HT-29 (cell line): ENCODE measurements at regions not wholly inside any gene's neighbourhood (a gene's known extent, or its start where the extent isn't known, plus 50 kb on each side); places are given as distances from the start of the nearest gene placed in this dataset.

Experiments used
- DNase-seq: peaks from one replicate; pipeline ENCODE4 v3.0.0-alpha.2; 2015; ENCODE audit warnings: low spot score

DNA sequence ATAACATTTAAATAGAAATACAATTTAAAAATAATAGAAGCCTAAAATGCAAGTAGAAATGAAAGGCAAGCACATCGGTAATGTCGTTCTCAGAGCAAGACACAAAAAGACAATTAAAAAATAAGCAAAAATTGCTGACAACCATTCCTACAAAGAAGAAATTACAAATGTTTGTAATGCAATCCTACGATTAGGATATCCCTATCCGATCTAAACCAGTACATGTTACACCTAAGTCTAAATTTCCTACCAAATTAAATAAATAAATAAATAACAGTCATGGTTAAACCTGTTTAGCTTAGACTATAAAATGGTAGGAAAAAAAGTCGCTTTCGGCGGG lies 90.0 kb downstream of the ANXA2R start:
- no peak for DNase-seq

DNA sequence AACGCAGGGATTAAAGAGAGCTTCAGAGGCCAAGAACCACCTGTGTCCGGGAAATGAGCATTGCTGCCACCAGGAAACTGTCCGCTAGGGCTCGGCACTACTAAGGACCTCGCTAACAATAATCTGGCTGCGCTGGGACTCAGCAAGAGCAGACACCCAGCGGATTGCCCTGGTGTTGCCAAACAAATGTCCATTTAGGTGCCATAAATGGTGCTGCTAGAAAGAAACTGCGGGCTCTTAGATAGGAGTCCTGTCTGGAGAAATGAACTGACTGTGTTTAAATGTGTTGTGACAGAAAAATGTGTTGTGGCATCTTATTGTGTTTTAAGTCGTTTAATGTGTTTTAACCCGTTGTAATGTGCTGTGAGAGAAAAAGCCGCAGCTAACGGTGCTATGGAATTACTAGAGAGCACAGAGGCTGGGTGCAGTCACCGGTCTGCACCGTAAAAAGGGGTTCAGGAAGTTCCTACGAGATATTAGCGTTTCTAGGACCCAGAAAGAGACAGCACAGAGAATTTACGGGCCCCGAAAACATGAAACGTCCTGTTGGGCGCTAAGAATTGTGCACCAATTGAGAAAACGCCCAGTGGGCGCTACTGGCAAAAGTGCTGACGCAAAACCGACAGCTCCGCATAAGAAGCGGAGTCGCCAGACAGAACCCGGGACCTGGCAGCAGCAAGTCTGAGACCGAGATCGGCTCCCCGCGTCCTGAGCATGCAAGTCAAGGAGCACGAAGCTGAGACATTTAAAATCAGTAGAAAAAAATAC lies 90.6 kb downstream of the ANXA2R start:
- peak; percentile 28 for DNase-seq

- DNase-seq, result no peak
These were observed 91.2 kb downstream of the ANXA2R start for GRCh38 chr5:42948961-42949347.

DNA sequence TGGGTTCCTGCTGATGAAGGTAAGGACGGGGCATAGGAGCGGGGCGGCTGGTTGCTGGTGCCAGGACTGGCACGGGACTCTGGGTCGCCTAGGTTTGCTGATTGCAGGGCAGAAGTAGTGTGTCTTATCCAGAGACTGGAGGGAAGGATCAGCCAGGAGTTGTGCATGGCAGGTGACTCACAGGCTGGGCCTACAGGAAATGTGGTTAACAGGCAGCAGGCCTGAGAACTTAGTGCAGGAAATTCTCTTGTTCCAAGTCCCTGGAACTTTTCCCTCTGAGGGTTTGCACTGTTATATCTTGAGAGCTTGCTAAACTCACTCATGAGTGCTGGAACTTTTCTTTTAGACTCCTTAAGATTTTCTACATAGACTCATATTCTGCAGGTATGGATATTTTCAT lies 95.1 kb downstream of the ANXA2R start:
- DNase-seq, result peak; percentile 84

GRCh38 chr5:42943931-42944631 lies 96.0 kb downstream of the ANXA2R start:
- no peak for DNase-seq

GRCh38 chr5:42940853-42941252 lies 99.3 kb downstream of the ANXA2R start:
- DNase-seq, result no peak

DNA sequence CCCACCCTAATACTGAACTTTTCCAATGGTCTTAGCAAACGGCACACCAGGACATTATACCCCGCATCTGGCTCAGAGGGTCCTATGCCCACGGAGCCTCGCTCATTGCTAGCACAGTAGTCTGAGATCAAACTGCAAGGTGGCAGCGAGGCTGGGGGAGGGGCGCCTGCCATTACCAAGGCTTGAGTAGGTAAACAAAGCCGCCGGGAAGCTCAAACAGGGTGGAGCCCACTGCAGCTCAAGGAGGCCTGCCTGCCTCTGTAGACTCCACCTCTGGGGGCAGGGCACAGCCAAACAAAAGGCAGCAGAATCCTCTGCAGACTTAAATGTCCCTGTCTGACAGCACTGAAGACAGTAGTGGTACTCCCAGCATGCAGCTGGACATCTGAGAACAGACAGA lies 108.1 kb downstream of the ANXA2R start:
- DNase-seq, result peak; percentile 22

- peak; percentile 40 for DNase-seq
These were observed 108.7 kb downstream of the ANXA2R start for GRCh38 chr5:42931451-42931850.

DNA sequence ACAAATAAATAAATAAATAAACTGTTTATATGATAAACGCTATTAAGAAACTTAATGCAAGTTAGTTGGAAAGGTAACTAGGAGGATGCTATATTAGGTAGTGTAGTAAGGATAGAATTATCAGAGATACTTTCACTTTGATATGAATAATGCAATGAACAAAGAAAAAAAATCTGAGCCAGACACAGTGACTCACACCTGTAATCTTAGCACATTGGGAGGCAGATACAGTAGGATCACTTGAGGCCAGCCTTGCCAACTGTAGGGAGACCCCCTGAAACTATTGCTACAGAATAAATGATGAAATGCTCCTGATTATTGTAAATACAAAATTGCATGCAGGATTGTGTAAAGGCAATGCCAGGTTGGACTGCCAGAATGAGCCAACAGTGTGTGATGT lies 109.2 kb downstream of the ANXA2R start:
- peak; percentile 33 for DNase-seq

DNA sequence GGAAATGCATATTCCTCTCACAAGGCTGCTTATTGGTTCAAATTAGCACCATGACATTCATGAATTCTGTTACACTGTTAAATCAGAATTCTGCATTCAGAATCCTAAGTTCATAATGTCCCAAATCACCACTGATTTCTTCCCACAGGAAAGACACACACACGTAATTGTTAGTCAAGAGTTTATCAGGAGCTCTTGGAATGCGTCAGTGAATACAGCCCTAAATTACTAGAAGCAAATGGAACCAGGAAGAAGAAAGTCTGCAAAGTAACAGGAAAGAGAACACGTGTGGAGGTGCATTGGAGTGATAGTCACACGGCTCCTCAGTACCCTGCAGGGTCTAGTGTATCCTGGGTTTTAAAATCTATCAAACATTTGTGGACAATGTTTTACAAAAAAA lies 110.2 kb downstream of the ANXA2R start:
- DNase-seq, result no peak

GRCh38 chr5:42927730-42928129 lies 112.4 kb downstream of the ANXA2R start:
- DNase-seq, result no peak

- DNase-seq, result no peak
These were observed 113.0 kb upstream of the SELENOP start for GRCh38 chr5:42924686-42925085.

DNA sequence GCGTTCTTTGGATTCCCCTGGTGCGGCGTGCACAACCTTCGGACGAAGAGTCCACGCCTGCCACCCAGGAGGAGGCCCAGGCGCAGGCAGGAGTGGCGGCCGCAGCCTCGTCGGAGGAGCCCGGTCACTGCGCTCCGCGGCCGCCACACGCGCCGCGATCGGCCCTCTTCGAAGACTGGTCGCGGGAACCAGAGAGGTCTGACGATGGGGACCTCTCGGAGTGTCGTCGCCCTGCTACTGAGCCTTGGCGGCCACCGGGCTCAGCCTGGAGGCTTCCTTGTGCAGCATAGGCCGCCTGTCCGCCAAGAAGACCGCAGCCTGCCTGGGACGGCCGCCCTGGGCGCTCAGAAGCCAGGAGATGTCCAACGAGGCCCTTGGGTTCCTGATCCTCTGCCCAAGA lies 112.5 kb upstream of the SELENOP start:
- DNase-seq, result no peak

GRCh38 chr5:42923710-42924109 lies 112.0 kb upstream of the SELENOP start:
- DNase-seq, result no peak

- no peak for DNase-seq
These were observed 107.9 kb upstream of the SELENOP start for GRCh38 chr5:42919600-42919999.

GRCh38 chr5:42915306-42915866 lies 103.7 kb upstream of the SELENOP start:
- no peak for DNase-seq

DNA sequence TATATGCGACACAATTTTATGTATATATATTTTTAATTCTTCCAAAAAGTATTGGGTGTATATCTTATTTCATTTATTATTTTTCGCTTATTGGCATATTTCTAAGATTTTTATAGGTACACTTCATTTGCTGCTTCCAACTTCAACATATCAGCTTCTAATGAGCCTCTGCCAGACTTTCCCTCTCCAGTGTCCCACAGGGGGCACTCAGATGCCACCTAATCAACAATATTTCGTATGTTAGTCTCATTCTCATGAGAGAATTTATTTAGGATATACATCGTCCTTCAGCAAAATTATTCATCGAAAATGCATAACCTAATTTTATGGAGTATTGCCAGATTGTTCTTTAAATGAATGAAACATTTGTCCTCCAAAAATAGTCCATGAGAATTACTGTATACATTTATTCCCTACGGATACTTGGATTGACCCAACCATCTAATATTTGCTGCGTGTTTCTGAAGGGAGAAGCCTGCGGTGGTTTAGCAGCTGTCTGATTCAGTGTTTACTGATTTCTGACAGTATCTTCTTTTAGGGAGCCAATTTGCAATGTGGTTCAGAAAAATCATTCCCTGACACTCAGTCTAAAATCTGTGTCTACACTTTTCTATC lies 100.6 kb upstream of the SELENOP start:
- DNase-seq, result peak; percentile 87

DNA sequence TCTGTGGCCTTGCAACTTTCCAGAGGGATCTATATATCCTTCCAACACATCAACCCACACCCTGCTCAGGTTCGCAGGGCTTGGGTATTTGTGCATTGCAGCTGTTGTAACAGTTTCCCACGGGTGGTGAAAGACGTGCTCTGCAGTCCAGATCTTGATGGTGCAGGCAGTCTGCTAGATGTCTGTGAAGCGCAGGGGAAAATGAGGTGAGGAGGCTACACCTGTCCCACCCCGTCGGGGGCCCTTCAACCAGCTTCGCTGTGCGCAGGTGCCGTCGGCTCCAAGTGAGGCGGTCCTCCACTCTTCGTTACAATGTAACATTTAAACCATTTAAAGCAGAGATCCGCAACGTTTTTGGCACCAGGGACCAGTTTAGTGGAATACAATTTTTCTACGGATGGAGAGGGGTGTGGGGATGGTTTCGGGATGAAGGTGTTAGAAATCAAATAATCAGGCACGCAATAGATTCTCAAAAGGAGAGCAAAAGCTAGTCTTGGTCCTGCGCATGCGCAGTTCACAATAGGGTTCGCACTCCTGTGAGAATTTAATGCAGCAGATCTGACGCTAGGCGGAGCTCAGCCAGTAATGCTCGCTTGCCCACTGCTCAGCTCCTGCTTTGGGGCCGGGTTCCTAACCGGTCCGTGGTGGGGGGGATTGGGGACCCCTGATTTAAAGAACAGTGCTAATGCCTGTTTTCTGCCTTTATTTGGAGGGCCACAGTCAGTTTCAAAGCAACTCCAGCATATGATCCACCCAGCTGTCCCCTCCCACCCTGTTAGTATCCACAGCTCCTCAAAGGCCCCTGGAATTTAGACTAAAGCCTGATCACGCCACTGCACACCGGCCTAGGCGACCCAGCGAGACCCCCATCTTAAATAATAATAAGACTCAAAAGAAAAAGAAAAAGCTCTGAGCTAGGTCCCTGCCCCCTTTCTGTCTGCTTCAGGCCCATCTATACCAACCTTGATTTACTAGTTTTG lies 97.1 kb upstream of the SELENOP start:
- peak; percentile 98 for DNase-seq

GRCh38 chr5:42908086-42908485 lies 96.4 kb upstream of the SELENOP start:
- DNase-seq, result no peak

- no peak for DNase-seq
These were observed 94.1 kb upstream of the SELENOP start for GRCh38 chr5:42905827-42906226.

GRCh38 chr5:42900734-42901133 lies 89.0 kb upstream of the SELENOP start:
- no peak for DNase-seq
